ENCODE measurements at regions not wholly inside any gene's neighbourhood (a gene's known extent, or its start where the extent isn't known, plus 50 kb on each side); places are given as distances from the start of the nearest gene placed in this dataset.

GRCh38 chr20:11316244-11316643 is 601.4 kb upstream of the BTBD3 start:
- TF ChIP-seq POLR2A (IDR thresholded peaks at IDR 0.05; ENCODE audit: borderline replicate concordance, extremely low read depth, insufficient read depth, insufficient read length): no peak
- TF ChIP-seq SP1 (IDR thresholded peaks at IDR 0.05; ENCODE audit: low read depth): no peak
- TF ChIP-seq CTCF (IDR thresholded peaks at IDR 0.05 in 2 of 3, conservative IDR thresholded peaks at IDR 0.05 in 1 of 3; ENCODE audit: borderline replicate concordance in 1 of 3, insufficient read depth in 1 of 3, low read depth in 2 of 3, low read length in 2 of 3): no peak
- TF ChIP-seq RAD21 (IDR thresholded peaks at IDR 0.05; ENCODE audit: low read depth): no peak
- no peak for TF ChIP-seq YY1 (IDR thresholded peaks at IDR 0.05; ENCODE audit: extremely low read depth, insufficient replicate concordance, low read depth, low read length)
